ENCODE measurements at regions not wholly inside any gene's neighbourhood (a gene's known extent, or its start where the extent isn't known, plus 50 kb on each side); places are given as distances from the start of the nearest gene placed in this dataset.

GRCh38 chr1:184329962-184330868 is 56.6 kb upstream of the C1orf21 start:
- no peaks in the 10 kb centered on the region for H3K36me3 ChIP-seq

GRCh38 chr1:184330875-184331274 is 56.0 kb upstream of the C1orf21 start:
- intact Hi-C loops (cut with DNase I), result no loop called here
- no peaks in the 10 kb centered on the region for H3K27me3 ChIP-seq
- no peak for ATAC-seq
- no peak for TF ChIP-seq CTCF (IDR thresholded peaks at IDR 0.05)
- H3K36me3 ChIP-seq, result no peaks in the 10 kb centered on the region
- no peak for DNase-seq
- H3K9me3 ChIP-seq, result no peaks in the 10 kb centered on the region
- H3K4me1 ChIP-seq, result no peaks in the 10 kb centered on the region
- H3K4me3 ChIP-seq, result no peak overlapping the region
- no peak overlapping the region for H3K27ac ChIP-seq

More at GRCh38 chr1:184329962-184330868, 56.6 kb upstream of the C1orf21 start:
- DNase-seq (no peak), ATAC-seq (no peak)
- Histone ChIP-seq H3K4me3 (no peak overlapping the region), H3K27me3 (no peaks in the 10 kb centered on the region), H3K4me1 (no peaks in the 10 kb centered on the region), H3K27ac (no peak overlapping the region), H3K9me3 (no peaks in the 10 kb centered on the region)
- no peak for TF ChIP-seq CTCF (IDR thresholded peaks at IDR 0.05)
- intact Hi-C loops (cut with DNase I), result no loop called here

All from upper lobe of right lung (tissue), 1 donor.